Keratinocyte (primary cell): ENCODE measurements at regions not wholly inside any gene's neighbourhood (a gene's known extent, or its start where the extent isn't known, plus 50 kb on each side); places are given as distances from the start of the nearest gene placed in this dataset.

Experiments used
- DNase-seq: peaks from one replicate; pipeline ENCODE4 v3.0.0-alpha.2; 2011; ENCODE audit warnings: low read depth, missing footprints, low spot score
- FAIRE-seq: peaks from 2 replicates; lab custom pipeline; 2011; peaks lifted over from hg19 to GRCh38; lab: Jason Lieb, UNC
- H2AFZ ChIP-seq: 2 replicates; pipeline ENCODE4 v1.6.0; 2012; ENCODE audit warnings: low read length, control low read depth, inconsistent platforms; ENCODE audit not compliant: control insufficient read depth
- H3K27ac ChIP-seq: 2 replicates; pipeline ENCODE4 v1.5.1; 2011; ENCODE audit warnings: low read length; ENCODE audit not compliant: control insufficient read depth, insufficient read depth
- H3K27me3 ChIP-seq: 3 replicates; pipeline ENCODE4 v1.6.0; 2011; ENCODE audit warnings: low read length; ENCODE audit not compliant: control insufficient read depth, insufficient read depth; ENCODE audit errors: extremely low read depth
- H3K36me3 ChIP-seq, 2 experiments: 2 replicates in 1 of 2; 3 replicates in 1 of 2; pipeline ENCODE4 v1.5.1; 2011; ENCODE audit warnings: low read length in 2 of 2, mild to moderate bottlenecking in 1 of 2; ENCODE audit not compliant: control insufficient read depth in 2 of 2, insufficient read depth in 2 of 2; ENCODE audit errors: extremely low read depth in 1 of 2
- H3K4me1 ChIP-seq: 3 replicates; pipeline ENCODE4 v1.5.1; 2011; ENCODE audit warnings: low read length; ENCODE audit not compliant: control insufficient read depth, insufficient read depth; ENCODE audit errors: extremely low read depth
- H3K4me2 ChIP-seq: 3 replicates; pipeline ENCODE4 v1.6.0; 2011; ENCODE audit warnings: low read depth, low read length; ENCODE audit not compliant: control insufficient read depth, insufficient read depth; ENCODE audit errors: extremely low read depth
- H3K4me3 ChIP-seq, 3 experiments: fragments of 200-600 bp in 1 of 3; sonication (generic) in 1 of 3; 2 replicates in 2 of 3; 3 replicates in 1 of 3; pipeline ENCODE4 v1.5.1; 2011 to 2016; ENCODE audit warnings: low read length in 3 of 3, mild to moderate bottlenecking in 3 of 3, control low read depth in 2 of 3, inconsistent platforms in 1 of 3, low read depth in 1 of 3, mixed read lengths in 1 of 3, mixed run types in 1 of 3, moderate library complexity in 1 of 3; ENCODE audit not compliant: control insufficient read depth in 2 of 3, insufficient read depth in 2 of 3; ENCODE audit errors: extremely low read depth in 1 of 3
- H3K79me2 ChIP-seq: 2 replicates; pipeline ENCODE4 v1.6.0; 2012; ENCODE audit warnings: low read length; ENCODE audit not compliant: control insufficient read depth, insufficient read depth
- H3K9ac ChIP-seq: 3 replicates; pipeline ENCODE4 v1.6.0; 2011; ENCODE audit warnings: low read length; ENCODE audit not compliant: control insufficient read depth, insufficient read depth; ENCODE audit errors: extremely low read depth
- H3K9me1 ChIP-seq: 3 replicates; pipeline ENCODE4 v1.6.0; 2011; ENCODE audit warnings: low read length; ENCODE audit not compliant: control insufficient read depth, insufficient read depth; ENCODE audit errors: extremely low read depth
- H3K9me3 ChIP-seq: 2 replicates; pipeline ENCODE4 v1.5.1; 2012; ENCODE audit warnings: low read depth, low read length; ENCODE audit not compliant: control insufficient read depth
- H4K20me1 ChIP-seq: 3 replicates; pipeline ENCODE4 v1.6.0; 2011; ENCODE audit warnings: low read length; ENCODE audit not compliant: control insufficient read depth, insufficient read depth; ENCODE audit errors: extremely low read depth
- CTCF ChIP-seq, 3 experiments: IDR thresholded peaks in 1 of 3; conservative IDR thresholded peaks in 1 of 3; optimal IDR thresholded peaks in 1 of 3; 2 replicates in 2 of 3; 3 replicates in 1 of 3; pipeline versions ENCODE3 to v1.5.1; 2011; ENCODE audit warnings: low read length in 3 of 3, mild to moderate bottlenecking in 3 of 3, moderate library complexity in 2 of 3, control low read depth in 1 of 3, inconsistent platforms in 1 of 3; ENCODE audit not compliant: insufficient read depth in 2 of 3; ENCODE audit errors: extremely low read depth in 1 of 3
- EZH2 ChIP-seq: IDR thresholded peaks from one replicate; pipeline ENCODE4 v1.6.1; 2012; ENCODE audit warnings: inconsistent platforms, mild to moderate bottlenecking, low read length, moderate library complexity
- dilution Hi-C: fragments of 300-500 bp; cut with MboI; formaldehyde crosslinking; loops from one replicate; pipeline ENCODE4 v1.7.0; 2020; ENCODE audit warnings: low sequenced_read_pairs; ENCODE audit not compliant: extremely low pct_ligation_motif_present

DNA sequence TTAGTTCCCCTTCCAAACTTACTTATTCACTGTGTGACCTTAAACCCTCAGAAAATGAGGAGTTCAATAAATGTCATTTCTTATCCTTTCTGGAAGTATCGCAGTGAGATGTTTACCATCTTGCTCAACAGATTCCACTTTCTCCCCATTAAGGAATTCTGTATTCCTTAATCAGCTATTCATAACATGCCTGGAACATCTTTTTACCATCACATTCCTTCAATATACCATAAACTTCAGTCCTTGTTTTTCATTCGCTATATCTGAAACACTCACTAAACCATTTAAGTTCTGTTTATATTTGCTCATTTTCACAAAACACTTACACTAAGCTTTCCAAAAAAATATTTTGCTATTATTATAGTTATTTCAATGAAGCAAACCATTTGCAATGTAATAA lies 1158.6 kb downstream of the CDH12 start:
- H3K9me1 ChIP-seq = no peaks in the 10 kb centered on the region
- TF ChIP-seq CTCF (optimal IDR thresholded peaks at IDR 0.05 in 1 of 3, IDR thresholded peaks at IDR 0.05 in 1 of 3, conservative IDR thresholded peaks at IDR 0.05 in 1 of 3; ENCODE audit: extremely low read depth in 1 of 3, insufficient read depth in 2 of 3, low read length in 3 of 3) = no peak

GRCh38 chr5:21693591-21693990 lies 1159.6 kb downstream of the CDH12 start:
- no peak overlapping the region for H3K4me2 ChIP-seq
- TF ChIP-seq EZH2 (no peak), CTCF (optimal IDR thresholded peaks at IDR 0.05 in 1 of 3, IDR thresholded peaks at IDR 0.05 in 1 of 3, conservative IDR thresholded peaks at IDR 0.05 in 1 of 3; ENCODE audit: extremely low read depth in 1 of 3, insufficient read depth in 2 of 3, low read length in 3 of 3) (no peak)
- H3K4me1 ChIP-seq = peaks cover 9% of the 10 kb centered on the region

More for the DNA sequence above, 1158.6 kb downstream of the CDH12 start:
- no peak overlapping the region for H3K9ac ChIP-seq
- no peak for DNase-seq
- dilution Hi-C loops = no loop called here
- no peak overlapping the region for H3K4me2 ChIP-seq
- H2AFZ ChIP-seq = no peak overlapping the region
- FAIRE-seq = no peak
- H4K20me1 ChIP-seq = no peaks in the 10 kb centered on the region
- no peaks in the 10 kb centered on the region for H3K27me3 ChIP-seq
- H3K9me3 ChIP-seq = no peaks in the 10 kb centered on the region
- no peaks in the 10 kb centered on the region for H3K36me3 ChIP-seq
- peaks cover 3% of the 10 kb centered on the region for H3K4me1 ChIP-seq
- H3K27ac ChIP-seq = no peak overlapping the region
- no peak overlapping the region for H3K4me3 ChIP-seq
- no peaks in the 10 kb centered on the region for H3K79me2 ChIP-seq

More at GRCh38 chr5:21693591-21693990, 1159.6 kb downstream of the CDH12 start:
- Histone ChIP-seq H3K9me1 (no peaks in the 10 kb centered on the region), H3K27me3 (no peaks in the 10 kb centered on the region), H2AFZ (no peak overlapping the region), H4K20me1 (no peaks in the 10 kb centered on the region), H3K9ac (no peak overlapping the region), H3K36me3 (no peaks in the 10 kb centered on the region), H3K27ac (no peak overlapping the region), H3K9me3 (no peaks in the 10 kb centered on the region), H3K4me3 (no peak overlapping the region), H3K79me2 (no peaks in the 10 kb centered on the region)
- dilution Hi-C loops = no loop called here
- no peak for FAIRE-seq
- DNase-seq = no peak
